DLD1 (cell line): ENCODE measurements at regions not wholly inside any gene's neighbourhood (a gene's known extent, or its start where the extent isn't known, plus 50 kb on each side); places are given as distances from the start of the nearest gene placed in this dataset.

Experiments
- in situ Hi-C: cut with HindIII; loops from 2 replicates; pipeline ENCODE4 v1.10.0; 2017; ENCODE audit warnings: low sequenced_read_pairs

DNA sequence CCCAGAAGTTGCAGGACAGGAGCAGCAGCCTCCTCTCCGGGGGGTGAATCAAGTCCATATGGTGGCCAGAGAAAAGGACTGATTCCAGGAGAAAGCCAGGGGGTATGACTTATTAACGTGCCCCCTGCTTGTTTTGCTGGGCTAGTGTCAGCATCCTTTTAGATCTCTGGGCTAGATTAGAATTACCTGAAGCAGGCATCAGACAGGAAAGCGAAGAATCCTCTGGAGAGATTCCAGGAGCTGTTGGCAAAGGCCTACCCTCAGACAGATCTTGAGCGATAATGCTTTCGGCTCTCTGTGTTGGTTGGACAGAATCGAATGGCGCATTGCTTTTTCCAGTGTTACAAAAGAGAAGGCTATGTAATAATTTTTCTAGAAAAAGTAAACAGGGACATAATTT lies 164.0 kb upstream of the GLI3 start:
- in situ Hi-C loops = no loop called here

DNA sequence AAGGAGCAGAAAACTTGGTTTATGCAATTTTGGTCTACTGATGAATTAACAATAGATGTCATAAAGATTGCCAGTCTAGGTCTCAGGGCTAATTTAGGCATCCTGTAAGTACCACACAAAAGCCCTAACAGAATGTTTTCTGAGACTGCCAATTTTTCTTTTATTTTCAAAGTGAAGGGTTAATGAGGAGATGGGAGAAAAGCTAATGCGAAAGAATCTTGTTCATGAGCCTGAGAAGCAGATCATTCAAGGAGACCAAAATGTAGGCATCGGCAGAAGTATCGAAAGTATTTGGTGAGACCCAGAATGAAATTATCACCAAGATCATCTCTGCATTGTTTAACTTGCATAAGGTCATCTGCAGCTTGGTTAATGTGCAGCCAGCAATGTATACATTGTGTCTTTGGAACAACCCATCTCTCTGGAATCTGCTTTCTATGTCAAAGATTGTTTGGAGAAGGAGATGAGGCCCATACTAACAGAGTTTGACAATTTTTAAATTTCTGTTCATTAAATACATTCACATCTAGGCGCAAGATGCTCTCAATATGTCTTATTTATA lies 163.3 kb upstream of the GLI3 start:
- in situ Hi-C loops = no loop called here

DNA sequence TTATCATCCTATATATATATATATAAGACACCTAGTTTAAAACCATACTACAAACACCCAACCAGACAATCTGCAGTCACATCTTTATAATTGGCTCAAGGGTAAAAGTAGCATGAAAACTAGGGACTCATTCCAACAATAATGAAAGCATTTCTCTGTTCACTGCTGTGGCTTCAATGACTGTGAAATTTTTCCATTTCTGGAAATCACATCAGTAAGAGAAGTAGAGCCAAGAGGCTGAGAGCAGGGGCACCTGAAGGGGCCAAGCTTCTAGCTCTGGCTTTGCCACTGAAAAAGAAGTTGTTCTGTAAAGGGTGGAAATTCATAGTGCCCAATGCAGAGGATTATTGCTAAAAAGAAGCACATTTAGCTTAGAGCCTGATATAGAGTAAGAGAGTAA lies 158.6 kb upstream of the GLI3 start:
- in situ Hi-C loops = no loop called here

DNA sequence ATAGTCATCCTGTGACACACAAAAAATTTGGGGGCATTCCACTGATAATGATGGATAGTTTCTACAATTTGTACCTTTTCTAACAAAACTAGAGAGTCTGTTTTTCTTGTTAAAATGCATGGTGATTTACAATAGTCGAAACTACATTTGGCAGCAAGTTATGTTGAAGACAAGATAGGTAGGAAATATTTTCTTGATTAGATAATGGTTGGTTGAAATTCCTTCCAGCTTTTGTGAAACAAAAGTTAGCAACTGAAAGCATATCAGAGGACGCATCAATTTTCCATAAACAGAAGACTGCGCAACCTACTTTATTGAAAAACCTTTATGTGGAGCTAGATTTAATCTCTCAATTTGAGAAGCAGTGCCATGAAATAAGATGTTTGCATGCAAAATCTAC lies 155.8 kb upstream of the GLI3 start:
- in situ Hi-C loops = no loop called here

DNA sequence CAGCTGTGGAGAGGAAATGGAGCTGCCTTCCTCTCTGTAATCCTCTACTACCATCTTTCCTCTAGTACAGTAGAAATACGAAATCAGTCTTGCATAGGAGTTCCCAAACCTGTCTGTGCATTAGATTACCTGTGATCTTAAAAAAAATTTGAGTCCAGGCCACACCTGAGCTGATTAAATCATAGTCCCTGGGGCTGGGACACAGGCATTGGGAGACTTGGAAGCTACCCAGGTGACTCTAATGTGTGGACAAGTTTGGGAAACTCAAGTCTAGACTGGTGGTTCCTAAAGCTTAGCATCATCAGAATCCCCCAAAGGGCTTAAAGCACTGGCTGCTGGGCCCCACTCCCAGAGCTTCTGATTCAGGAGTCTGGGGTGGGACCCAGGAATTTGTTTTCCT lies 152.7 kb upstream of the GLI3 start:
- in situ Hi-C loops = no loop called here

DNA sequence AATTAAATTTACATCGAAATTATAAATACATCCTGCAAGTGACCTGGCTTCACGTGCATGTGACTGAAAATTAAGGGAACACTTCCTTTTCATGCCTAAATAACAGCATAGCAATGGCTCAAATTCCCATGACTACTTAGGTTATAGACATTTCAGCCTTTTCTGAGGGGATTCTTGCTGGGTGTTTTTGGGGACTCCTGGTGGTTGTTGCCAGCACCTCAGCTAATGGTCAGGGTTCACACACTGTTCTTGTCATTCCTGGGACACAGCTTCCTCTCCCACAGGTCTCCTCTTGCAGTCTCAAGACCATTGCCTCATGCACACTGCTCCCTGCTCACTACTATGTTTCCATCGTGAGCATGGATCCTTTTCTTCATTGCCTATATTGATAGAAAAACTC lies 148.9 kb upstream of the GLI3 start:
- in situ Hi-C loops = no loop called here

DNA sequence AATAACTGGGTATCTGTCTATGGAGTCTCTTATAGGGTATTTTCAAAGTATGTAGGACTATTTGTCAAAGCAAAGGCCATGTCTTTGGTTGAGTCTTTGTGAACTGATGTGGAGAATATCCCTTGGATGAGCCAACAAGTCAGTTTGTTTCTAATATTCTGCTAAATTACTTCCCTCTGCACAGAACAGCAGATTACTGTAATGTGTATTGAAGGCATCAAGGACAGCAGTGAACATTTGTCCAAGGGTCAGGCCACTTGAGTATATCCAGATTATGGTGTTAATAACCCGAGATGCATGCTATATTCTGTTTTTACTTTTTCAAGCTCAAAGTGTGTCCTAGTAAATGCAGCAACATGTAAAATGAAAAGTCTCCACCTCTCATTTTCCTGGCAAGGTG lies 144.2 kb upstream of the GLI3 start:
- in situ Hi-C loops = no loop called here

DNA sequence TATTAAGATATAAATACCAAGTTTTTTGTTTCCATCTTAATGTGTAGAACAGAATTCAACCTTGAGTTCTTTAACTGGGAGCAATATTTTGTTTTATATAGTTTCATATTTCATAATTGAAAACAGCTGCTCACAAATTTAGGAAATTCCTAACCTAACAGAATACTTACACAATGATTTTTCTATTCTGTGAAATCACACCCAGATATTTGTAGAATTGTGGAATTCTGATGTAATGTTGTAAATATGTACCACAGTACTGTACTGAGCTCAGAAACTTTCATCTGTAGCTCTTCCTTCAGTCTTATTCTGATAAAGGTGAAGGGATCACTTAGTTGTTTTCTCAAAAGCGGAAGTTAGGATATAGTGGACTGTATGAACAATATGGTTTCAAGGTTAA lies 143.4 kb upstream of the GLI3 start:
- in situ Hi-C loops = no loop called here

DNA sequence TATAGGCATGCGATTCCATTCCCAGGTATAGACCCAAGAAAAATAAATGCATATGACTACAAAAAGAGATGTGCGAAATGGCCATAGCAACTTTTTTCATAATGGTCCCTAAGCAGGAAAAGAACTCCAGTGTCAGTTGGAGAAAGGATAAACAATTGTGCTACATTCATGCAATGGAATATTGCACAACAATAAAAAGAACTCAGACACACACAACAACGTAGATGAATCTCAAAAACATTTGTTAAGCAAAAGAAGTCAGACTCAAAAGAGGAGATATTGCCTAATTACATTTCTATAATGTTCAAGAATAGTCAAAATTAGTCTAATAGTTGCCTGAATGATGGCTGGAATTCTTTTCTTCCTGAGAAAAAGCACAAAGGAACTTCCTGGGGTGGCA lies 141.1 kb upstream of the GLI3 start:
- in situ Hi-C loops = no loop called here

DNA sequence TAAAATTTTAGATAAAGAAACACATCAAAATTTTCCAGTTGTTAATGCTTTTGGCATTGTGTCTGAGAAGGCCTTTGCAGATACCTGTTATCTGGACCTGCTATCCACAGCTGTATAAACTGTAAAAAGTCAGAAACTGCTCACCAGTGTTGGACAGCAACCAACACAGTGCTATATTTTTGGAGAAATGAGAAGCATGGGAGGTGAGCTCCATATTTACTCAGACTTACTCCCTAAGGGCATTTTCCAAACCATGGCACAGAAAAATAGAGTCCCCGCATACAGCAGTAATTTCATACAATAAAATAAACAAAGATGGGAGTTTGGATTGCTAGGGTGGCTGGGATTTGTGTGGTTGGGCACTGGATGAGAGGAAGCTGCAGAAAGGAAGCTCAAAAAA lies 136.3 kb upstream of the GLI3 start:
- in situ Hi-C loops = no loop called here

DNA sequence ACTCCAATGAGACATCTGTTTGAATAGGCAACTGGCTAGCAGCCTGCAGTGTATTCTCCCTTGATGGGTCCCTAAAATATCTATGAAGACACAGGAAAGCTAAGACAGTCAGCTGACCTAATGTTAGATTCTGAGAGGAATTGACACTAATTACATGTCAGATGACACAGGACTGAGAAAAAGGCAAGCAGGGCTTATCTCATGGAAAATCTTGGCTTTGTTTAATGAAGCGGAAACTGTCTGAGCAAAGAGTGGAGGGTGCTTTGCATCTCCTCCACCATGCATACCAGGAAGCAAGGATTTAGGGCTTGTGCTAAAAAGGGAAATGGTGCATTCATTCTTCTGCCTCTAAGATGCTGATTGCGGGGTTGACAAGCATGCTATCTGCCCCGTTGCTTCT lies 135.5 kb upstream of the GLI3 start:
- in situ Hi-C loops = no loop called here

DNA sequence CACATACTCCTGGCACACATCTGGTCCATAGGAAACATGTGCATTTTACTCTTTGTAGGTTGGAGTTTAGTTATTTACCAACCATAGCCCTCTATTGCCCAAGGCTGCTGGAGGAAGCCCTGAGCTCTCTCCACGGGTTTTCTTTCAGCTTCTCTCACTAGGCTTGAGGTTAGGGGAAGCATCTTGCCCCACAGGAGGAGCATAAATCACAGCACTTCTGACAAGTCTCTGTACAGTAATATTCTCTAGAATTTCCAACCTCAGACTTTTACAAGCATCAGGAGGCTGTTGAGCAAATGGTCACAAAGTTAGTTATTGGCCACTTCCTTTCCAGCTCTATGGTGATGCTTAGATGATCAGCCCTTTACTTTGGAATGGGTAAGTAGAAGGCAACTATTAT lies 122.9 kb upstream of the GLI3 start:
- in situ Hi-C loops = no loop called here

DNA sequence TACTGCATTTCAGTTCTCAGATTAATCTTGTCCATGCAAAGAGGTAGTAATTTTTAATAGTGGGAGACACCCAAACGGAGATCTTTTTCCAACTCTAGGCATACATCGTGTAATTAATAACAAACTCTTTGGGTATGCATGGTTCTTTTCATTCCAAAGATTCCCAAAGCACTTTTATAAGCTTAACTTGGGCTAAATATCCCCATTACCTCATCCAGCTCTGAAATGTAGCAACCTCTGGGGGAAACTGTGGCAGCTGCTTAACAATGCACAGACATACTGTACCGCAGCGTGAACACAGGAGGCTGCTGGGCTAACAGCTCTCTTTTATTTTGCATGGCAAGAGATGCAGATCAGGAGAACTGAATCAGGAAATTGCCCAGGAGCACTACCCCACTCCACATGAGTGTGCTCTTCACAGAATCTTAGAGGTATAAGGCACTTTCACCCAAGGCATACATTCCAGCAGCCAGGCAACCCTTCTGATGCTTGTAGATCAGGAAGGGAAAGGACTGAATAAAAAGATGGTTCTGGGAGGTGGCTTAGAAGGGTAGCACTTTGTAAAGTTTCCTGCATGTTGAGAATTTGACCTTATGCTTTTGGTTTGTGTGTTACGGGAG lies 114.4 kb upstream of the GLI3 start:
- in situ Hi-C loops = no loop called here

DNA sequence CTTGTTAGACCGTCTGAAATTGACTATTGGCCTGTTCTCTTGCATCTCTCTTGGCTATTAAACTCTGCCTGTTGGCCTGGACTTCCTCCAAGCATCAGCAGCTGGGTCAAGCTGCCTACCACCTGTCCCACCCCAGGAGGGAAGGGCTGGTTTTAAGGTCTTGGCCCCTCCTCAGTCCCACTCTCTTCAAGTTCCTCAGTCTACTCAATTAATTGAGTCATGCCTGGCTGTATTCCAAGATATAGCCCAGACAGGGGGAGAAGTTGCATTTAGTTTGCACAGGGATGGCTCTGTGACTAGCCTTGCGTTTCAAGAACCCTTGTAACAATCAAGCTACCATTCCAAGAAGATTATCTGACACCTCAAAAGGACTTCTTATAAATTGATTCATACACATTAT lies 113.8 kb upstream of the GLI3 start:
- in situ Hi-C loops = no loop called here

DNA sequence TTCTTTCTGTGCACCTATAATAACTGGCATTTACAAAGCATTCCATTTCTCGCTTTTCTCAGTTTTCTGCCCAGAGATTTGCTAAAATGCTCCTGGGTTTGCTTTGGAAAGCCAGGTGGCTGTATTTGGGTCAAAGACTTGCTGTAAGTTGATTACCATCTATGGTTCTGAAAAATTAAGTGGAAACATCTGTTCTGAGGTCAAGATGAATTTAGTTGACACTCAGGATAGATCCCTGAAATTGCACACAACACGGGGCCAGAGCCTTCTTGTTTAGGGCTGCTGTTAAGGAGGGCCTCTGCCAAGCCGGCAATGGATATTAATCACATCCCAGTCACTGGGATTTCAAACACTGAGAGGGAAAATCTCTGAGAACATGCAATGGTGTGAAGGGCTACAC lies 111.6 kb upstream of the GLI3 start:
- in situ Hi-C loops = no loop called here

DNA sequence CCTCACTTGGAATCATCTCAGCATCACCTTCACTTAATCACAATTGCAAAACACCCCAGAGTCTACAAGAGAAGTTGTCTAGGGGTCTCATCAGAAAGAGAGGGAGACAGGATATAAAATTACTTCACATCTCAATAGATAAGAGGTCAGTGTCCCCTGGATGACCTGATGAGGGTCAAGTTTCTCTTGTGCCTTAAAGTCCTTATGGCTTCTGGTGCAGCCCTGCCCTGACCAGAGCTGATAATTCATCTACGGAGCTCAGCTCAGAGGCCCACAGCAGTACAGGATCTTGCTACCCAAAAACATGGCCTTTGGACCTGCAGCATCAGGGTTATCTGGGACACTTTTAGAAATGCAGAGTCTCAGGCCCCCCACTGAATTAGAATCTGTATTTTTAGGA lies 111.1 kb upstream of the GLI3 start:
- in situ Hi-C loops = no loop called here

DNA sequence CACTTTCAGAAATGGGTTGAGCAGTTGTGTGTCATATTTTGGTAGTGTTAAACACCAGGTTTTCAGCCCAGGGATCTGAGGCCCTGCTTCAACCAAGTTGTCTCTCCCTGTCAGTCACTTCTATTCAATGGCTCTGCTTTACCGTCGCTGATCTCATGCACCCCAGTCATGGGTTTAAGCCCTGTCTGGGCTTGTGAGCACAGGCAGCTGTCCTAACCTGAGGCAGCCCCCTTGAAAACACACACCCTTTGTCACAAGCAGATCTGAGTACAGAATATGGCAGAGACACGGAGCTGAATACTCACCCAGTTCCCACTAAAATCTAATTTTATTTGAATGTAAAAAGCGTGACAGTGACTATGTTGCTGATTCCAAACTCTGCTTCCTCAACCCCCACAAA lies 110.6 kb upstream of the GLI3 start:
- in situ Hi-C loops = no loop called here

DNA sequence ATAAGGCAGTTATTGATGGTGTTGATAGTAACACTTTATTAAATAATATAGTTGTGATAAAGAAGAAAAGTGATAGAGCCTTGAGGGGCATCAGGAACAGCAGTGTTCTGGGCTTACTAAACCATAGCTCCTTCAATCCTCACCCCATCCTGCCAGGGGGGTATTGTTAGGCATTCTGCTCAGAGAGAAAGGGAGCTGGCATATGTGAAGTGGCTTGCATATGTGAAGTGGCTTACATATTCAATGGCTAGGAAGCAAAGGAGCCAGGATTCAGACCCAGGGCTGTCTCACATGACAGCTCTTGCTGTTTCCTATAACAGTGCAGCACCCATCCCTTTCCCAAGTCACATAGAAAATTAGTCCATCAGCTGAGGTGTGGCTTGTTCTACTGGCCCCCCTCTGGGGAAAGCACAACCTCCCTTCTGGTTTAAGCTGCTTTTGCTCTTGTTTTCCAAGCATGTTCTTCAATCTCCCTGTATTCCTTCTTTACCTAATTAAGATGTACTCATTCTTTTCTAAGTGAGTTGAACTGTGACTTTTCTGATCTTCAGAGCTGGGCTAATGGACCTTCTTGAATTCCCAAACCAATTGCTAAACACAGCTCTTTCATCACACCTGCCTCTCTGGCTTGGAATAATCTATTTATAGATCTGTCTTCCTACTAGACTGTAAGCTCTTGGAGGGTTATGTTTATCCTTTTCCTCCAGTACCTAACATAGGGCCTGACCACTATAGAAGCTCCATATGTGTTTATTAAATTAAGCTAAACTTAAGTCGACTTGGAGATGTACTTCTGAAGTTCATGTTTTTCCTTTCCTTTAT lies 108.7 kb upstream of the GLI3 start:
- in situ Hi-C loops = no loop called here

DNA sequence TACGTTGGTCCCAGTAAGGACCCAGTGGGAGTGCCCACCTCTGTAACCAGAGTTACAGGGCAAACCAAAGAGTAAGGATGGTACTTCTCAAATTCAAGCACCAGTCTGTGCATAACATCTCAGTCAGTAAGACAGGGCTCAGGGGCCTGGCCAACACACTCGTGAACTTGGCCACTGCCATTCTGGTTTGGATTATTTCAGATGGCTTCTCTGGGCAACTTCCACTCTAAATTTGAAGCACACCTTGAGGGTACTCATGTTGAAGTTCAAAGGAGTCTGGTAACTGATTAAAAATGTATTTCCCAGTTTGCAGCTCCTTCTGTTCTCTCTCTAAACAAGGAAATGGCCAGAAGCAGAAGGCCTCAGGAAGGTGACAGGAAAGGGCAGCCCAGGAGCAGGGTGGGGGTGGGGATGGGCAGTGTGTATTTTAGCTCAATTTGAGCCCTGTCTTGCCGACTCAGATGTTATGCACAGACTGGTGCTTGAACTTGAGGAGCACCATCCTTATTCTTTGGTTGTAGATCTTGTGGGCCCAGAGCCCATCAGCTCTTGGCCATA lies 107.3 kb upstream of the GLI3 start:
- in situ Hi-C loops = no loop called here

DNA sequence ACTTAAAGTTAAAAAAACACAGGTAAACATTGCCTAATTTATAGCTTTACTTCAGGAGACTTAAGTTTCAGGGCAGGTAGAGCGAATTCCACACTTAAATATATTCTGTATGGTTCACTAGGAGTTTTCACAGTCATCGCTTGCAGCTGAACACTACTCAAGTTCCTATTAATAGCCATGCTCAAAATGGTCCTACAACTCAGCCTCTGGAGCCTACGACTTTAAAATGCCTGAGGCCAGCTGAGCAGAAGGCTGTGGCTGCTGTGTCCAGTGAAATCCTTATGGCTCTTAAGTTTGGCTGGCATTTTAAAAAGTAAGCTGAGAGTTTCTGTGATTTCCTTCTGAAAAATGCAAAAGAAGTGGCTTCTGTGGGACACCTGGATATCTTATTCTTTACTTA lies 105.4 kb upstream of the GLI3 start:
- in situ Hi-C loops = no loop called here

DNA sequence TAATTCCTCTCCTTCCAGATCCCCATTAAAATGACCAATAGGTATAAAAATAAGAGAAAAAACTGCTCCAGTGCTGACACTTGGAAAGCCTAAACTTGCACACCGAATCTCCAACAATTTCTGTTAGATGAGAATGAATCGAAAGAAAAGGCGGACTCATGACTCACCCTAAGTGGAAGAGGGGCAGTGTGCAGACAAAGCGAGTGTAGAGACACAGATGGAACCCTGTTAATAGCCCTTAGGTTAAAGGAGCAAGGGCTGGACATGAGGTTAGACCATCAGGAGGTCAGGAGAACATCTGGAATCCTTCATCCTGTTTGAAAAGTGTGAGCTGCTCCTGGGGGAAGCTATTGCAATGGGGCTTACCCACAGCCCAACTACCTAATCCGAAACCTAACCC lies 103.4 kb upstream of the GLI3 start:
- in situ Hi-C loops = no loop called here

DNA sequence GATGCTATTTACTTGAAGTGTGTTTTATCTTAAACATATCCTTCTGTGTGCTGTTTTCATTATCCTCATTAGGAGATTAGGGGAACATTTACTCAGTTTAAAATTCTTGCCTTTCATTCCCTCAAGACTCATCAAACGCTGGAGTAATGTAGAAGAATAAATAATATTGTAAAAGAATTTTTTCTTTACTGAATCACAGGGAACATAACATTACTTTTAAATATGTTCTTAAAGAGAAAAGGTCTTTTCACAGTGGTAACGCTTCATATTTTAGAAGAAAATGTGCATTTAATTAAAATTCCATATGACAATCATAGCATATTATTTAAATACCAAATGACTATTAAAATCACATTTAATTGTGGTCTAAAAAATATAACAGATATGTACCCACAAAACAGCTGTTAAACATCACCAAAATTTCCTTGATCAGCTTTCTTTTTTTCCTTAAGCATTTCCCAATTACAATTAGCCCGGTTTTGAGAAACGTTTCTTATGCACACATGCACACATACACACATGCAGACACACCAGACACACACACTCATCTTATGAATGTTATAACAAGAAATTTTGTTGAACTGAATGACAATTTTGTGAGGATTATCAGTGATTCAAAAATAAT lies 102.0 kb upstream of the GLI3 start:
- in situ Hi-C loops = no loop called here
